Mesothelial cell of epicardium (in vitro differentiated cells): ENCODE measurements at regions not wholly inside any gene's neighbourhood (a gene's known extent, or its start where the extent isn't known, plus 50 kb on each side); places are given as distances from the start of the nearest gene placed in this dataset.

ENCODE experiments used
- DNase-seq, 2 experiments: peaks; one replicate each; pipeline ENCODE4 v3.0.0; 2021; ENCODE audit warnings: low spot score in 2 of 2; ENCODE audit not compliant: unreplicated experiment in 2 of 2
- H3K27ac Mint-ChIP-seq: 2 replicates; pipeline ENCODE4 v1.8.0; 2021; ENCODE audit warnings: mixed read lengths
- H3K27me3 Mint-ChIP-seq: 2 replicates; pipeline ENCODE4 v1.8.0; 2021; ENCODE audit warnings: low read depth, mixed read lengths
- H3K36me3 Mint-ChIP-seq: 2 replicates; pipeline ENCODE4 v1.8.0; 2021; ENCODE audit warnings: mixed read lengths
- H3K4me1 Mint-ChIP-seq: 2 replicates; pipeline ENCODE4 v1.8.0; 2021; ENCODE audit warnings: mixed read lengths
- H3K4me3 Mint-ChIP-seq: 2 replicates; pipeline ENCODE4 v1.8.0; 2021; ENCODE audit warnings: mild to moderate bottlenecking, moderate library complexity, mixed read lengths
- H3K9me3 Mint-ChIP-seq: 2 replicates; pipeline ENCODE4 v1.8.0; 2021; ENCODE audit warnings: mixed read lengths
- CTCF ChIP-seq: fragments of 200-600 bp; sonication (generic); IDR thresholded peaks from one replicate; pipeline ENCODE4 v1.5.0; 2021; ENCODE audit warnings: antibody characterized with exemption; ENCODE audit not compliant: unreplicated experiment

- H3K4me1 Mint-ChIP-seq: no peaks in the 10 kb centered on the region
- peaks cover 36% of the 10 kb centered on the region for H3K9me3 Mint-ChIP-seq
- H3K36me3 Mint-ChIP-seq: no peaks in the 10 kb centered on the region
- no peak overlapping the region for H3K4me3 Mint-ChIP-seq
- TF ChIP-seq CTCF: no peak
- H3K27ac Mint-ChIP-seq: no peak overlapping the region
- DNase-seq: no peak
- no peaks in the 10 kb centered on the region for H3K27me3 Mint-ChIP-seq
These were observed 50.6 kb upstream of the L3MBTL4 start for GRCh38 chr18:6465281-6465680.

- Mint-ChIP-seq H3K4me1 (no peaks in the 10 kb centered on the region), H3K27me3 (no peaks in the 10 kb centered on the region), H3K4me3 (no peak overlapping the region), H3K9me3 (peaks cover 15% of the 10 kb centered on the region), H3K27ac (no peak overlapping the region), H3K36me3 (no peaks in the 10 kb centered on the region)
- no peak for DNase-seq
- TF ChIP-seq CTCF: no peak
These were observed 61.5 kb upstream of the L3MBTL4 start for GRCh38 chr18:6476190-6476589.

GRCh38 chr18:6476880-6477279, 62.2 kb upstream of the L3MBTL4 start:
- DNase-seq: no peak
- TF ChIP-seq CTCF: no peak
- Mint-ChIP-seq H3K27me3 (no peaks in the 10 kb centered on the region), H3K4me1 (no peaks in the 10 kb centered on the region), H3K27ac (no peak overlapping the region), H3K36me3 (no peaks in the 10 kb centered on the region), H3K4me3 (no peak overlapping the region), H3K9me3 (peaks cover 8% of the 10 kb centered on the region)

GRCh38 chr18:6478121-6478520, 63.4 kb upstream of the L3MBTL4 start:
- H3K9me3 Mint-ChIP-seq: peaks cover 8% of the 10 kb centered on the region
- DNase-seq: no peak
- H3K4me3 Mint-ChIP-seq: no peak overlapping the region
- H3K27ac Mint-ChIP-seq: no peak overlapping the region
- H3K36me3 Mint-ChIP-seq: no peaks in the 10 kb centered on the region
- H3K4me1 Mint-ChIP-seq: peaks cover 6% of the 10 kb centered on the region
- no peaks in the 10 kb centered on the region for H3K27me3 Mint-ChIP-seq
- no peak for TF ChIP-seq CTCF

GRCh38 chr18:6479699-6480098, 65.0 kb upstream of the L3MBTL4 start:
- Mint-ChIP-seq H3K36me3 (no peaks in the 10 kb centered on the region), H3K27ac (no peak overlapping the region), H3K4me1 (peaks cover 16% of the 10 kb centered on the region), H3K4me3 (no peak overlapping the region), H3K27me3 (no peaks in the 10 kb centered on the region), H3K9me3 (peaks cover 8% of the 10 kb centered on the region)
- TF ChIP-seq CTCF: no peak
- no peak for DNase-seq
